NCI-H2029 treated with DMSO at 0.1 percent for 48 hours (cell line): ENCODE measurements at regions not wholly inside any gene's neighbourhood (a gene's known extent, or its start where the extent isn't known, plus 50 kb on each side); places are given as distances from the start of the nearest gene placed in this dataset.

Experiments
- DNase-seq: peaks from one replicate; lab custom pipeline; 2025; lab: John Stamatoyannopoulos, UW

GRCh38 chr2:220117025-220117424 is 489.6 kb downstream of the SLC4A3 start:
- no peak for DNase-seq

DNA sequence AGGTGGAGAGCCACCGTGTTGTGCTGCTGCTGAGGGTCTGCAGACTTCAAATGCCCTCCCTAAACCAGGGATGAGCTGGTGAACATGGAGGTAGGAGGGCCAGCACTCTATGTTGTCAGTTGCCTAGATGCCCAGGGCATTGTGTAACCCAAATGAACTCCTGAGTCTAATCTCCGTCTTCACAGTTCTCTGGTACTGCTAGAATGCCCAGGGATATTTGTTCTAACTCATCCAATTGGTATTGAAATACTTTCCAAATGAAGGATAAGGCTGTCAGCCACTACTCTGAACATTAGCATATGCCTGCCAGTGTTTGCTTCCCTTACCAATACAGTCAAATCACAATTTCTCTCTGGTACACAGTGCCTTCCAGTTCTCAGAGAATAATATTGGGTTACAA is 492.6 kb downstream of the SLC4A3 start:
- no peak for DNase-seq

DNA sequence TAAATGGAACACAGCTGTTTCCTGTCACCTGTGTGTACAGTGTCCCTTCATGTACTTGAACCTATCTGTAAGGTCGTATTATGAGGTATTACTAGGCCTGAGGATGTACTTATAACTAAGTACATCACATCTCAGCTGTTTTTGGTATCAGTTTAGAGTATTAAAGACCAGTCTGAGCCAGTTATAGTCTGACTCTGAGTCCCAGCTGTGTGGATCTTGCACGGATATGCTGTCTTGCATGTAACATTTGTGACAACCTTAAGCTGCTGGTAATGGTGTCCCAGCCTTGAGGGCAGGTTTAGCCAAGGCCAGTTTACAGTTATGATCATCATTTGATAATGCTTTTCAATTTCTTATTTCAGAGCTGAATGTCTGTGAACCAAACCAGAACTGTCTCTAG is 496.3 kb downstream of the SLC4A3 start:
- DNase-seq: peak; percentile 87

- no peak for DNase-seq
These were observed 498.1 kb downstream of the SLC4A3 start for GRCh38 chr2:220125551-220125950.

DNA sequence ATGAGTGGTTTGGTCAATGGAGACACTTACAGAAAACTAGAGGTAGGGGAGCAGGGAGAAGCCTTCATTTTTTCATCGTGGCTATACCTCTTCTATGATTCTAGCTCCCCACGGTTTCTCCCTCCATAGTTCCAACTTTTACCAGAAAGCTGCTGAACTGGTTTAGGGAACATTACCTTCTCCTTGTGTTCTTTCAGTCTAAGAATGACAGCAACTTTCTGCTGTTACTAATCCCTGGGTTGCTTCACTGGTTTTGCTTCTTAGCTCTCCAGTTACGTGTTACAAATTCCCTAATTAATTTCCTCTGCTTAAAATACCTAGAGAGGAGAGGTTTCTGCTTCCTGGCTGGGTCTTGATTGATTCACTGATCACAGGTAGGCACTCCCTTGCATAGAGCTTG is 499.9 kb downstream of the SLC4A3 start:
- DNase-seq: no peak

GRCh38 chr2:220127876-220128275 is 500.4 kb downstream of the SLC4A3 start:
- DNase-seq: no peak

GRCh38 chr2:220129391-220129790 is 502.0 kb downstream of the SLC4A3 start:
- no peak for DNase-seq

GRCh38 chr2:220134756-220135534 is 507.5 kb downstream of the SLC4A3 start:
- no peak for DNase-seq

GRCh38 chr2:220143336-220143735 is 515.9 kb downstream of the SLC4A3 start:
- no peak for DNase-seq

- DNase-seq: no peak
These were observed 517.0 kb downstream of the SLC4A3 start for GRCh38 chr2:220144411-220144810.

DNA sequence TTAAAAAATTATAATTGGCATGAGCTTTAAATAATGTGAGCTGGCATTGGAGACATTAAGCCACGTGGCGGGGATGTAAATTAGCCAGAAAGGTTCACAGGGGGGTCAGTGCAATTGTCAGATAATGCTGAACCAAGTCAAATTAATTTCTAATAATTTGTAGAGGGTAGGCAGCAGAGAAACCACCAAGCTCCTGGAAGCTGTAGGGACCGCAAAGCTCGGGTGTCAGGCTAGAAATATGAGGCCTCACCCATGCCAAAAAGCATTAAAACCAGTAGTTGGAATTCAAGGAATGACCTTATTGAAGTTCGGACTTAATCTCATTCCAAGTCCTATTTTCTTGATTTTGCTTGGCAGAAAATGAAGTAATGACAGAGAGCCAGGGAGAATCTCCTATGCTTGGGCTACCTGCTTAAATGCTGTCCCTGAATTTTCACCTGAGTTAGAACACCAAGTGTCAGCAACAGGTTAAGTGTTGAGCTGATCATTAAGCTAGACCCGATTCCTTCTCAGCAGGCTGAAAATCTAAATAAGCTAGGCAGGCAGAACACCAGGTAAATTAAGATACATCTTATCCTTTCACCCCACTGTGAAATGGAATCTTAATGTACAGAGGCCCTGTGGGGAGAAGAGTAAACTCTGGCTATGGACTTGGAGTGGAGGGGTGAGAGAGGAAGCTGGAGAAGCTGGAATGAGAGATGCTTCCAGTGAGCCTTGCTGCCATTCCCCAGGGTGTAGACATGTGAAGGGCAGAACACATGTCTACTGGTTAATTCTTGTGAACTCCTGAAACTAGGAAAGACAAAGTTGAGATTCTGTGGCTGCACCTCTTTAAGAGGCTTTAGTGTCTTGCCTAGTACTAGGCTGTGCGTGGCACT is 520.0 kb downstream of the SLC4A3 start:
- DNase-seq: no peak

DNA sequence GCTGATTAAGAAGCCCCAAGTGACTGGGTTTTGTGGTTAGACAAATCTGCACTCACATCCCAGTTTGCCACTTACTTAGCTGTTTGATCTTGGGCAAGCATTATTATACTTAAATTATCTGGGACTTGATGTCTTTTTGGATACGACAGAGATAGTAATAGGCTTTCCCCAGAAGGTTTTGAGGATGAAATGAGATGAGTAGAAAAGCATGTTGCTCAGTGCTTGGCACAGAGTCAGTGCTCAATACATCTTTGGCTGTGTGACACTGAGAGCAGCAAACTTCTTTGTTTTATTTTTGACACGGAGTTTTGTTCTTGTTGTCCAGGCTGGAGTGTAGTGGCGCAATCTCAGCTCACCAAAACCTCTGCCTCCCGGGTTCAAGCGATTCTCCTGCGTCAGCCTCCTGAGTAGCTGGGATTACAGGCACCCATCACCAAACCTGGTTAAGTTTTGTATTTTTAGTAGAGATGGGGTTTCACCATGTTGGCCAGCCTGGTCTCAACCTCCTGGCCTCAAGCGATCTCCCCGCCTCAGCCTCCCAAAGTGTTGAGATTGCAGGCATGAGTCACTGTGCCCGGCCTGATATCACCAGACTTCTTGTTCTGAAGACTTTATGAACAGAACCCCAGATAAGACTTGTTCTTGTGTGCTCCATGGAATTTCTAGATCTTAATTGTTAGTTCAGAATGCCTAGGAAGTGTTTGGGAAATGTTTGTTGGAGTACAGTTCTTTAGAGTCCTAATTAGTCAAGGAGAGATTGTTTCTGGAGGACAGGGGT is 521.2 kb downstream of the SLC4A3 start:
- DNase-seq: no peak

- no peak for DNase-seq
These were observed 523.9 kb downstream of the SLC4A3 start for GRCh38 chr2:220151341-220151740.

GRCh38 chr2:220152281-220152935 is 525.0 kb downstream of the SLC4A3 start:
- no peak for DNase-seq

- no peak for DNase-seq
These were observed 525.7 kb downstream of the SLC4A3 start for GRCh38 chr2:220153118-220153517.

- DNase-seq: no peak
These were observed 526.9 kb downstream of the SLC4A3 start for GRCh38 chr2:220154304-220154703.

DNA sequence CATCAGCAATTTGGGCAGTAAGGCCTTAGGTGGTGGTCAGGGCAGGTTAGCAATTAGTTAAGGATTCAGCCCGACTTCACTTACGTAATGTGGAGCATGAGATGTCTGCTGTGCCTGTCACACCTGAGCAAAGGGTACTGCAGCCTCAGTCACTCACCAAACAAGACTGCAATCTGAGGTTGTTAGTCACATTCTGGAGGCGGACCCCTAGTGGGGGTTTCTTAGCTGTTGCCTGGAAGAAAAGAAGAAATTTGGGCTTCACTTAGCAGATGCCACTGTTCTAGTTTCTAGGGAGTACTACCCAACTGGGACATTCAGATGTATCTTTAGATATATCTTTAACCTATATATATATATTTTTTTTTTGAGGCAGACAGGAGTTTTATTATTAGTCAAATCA is 529.9 kb downstream of the SLC4A3 start:
- no peak for DNase-seq

GRCh38 chr2:220159738-220160137 is 532.3 kb downstream of the SLC4A3 start:
- no peak for DNase-seq

- no peak for DNase-seq
These were observed 534.9 kb downstream of the SLC4A3 start for GRCh38 chr2:220162320-220162719.

- no peak for DNase-seq
These were observed 536.1 kb downstream of the SLC4A3 start for GRCh38 chr2:220163486-220163885.

- peak; percentile 26 for DNase-seq
These were observed 538.0 kb downstream of the SLC4A3 start for GRCh38 chr2:220165401-220165800.

DNA sequence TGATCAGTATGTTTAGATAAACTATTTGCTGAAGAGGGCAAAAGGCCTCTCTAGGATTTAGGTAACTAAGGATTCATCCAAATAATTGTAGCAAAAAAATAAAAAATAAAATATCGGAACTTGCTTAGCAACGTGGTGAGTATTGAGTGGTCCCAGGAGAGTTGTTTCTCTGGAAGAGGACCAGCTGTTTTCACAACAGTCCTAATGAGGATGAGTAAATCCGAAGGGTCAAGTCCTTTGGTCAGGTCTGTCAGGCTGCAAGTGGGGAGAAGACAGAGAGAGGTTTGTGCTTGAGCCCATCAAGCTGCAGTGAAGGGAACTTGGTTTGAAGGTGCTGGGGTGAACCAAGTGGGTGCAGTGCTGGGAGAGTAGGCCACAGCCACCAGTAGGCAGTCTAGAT is 539.2 kb downstream of the SLC4A3 start:
- DNase-seq: no peak
